ENCODE measurements at regions not wholly inside any gene's neighbourhood (a gene's known extent, or its start where the extent isn't known, plus 50 kb on each side); places are given as distances from the start of the nearest gene placed in this dataset.

- no peak for TF ChIP-seq CTCF (conservative IDR thresholded peaks at IDR 0.05; ENCODE audit: low read length)
- no peak for TF ChIP-seq EZH2phosphoT487 (IDR thresholded peaks at IDR 0.05; ENCODE audit: borderline replicate concordance, low read depth, low read length)
Observed at GRCh38 chr13:44274771-44275205, 98.8 kb upstream of the SERP2 start.

Measured in OCI-LY7 (cell line).